ENCODE measurements at regions not wholly inside any gene's neighbourhood (a gene's known extent, or its start where the extent isn't known, plus 50 kb on each side); places are given as distances from the start of the nearest gene placed in this dataset.

DNA sequence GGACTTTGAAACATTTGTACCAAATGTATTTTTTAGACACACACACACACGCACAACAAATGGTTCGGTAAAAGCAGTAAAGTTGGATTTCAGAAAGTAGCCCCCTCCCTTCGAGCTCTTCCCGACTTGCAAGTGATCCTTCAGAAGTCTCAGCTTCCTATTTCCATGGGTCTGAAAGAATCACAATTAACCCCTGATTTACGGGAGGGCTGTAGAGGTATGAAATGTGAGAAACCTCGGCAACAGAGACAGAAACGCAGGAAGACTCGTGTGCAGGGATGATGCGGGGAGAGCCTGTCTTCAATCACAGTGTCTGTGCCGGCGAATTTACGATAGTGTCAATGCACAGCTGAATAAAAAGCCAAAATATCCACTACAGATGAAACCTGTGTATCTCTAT lies 60.7 kb upstream of the VRK1 start:
- TF ChIP-seq, protein P1, sequence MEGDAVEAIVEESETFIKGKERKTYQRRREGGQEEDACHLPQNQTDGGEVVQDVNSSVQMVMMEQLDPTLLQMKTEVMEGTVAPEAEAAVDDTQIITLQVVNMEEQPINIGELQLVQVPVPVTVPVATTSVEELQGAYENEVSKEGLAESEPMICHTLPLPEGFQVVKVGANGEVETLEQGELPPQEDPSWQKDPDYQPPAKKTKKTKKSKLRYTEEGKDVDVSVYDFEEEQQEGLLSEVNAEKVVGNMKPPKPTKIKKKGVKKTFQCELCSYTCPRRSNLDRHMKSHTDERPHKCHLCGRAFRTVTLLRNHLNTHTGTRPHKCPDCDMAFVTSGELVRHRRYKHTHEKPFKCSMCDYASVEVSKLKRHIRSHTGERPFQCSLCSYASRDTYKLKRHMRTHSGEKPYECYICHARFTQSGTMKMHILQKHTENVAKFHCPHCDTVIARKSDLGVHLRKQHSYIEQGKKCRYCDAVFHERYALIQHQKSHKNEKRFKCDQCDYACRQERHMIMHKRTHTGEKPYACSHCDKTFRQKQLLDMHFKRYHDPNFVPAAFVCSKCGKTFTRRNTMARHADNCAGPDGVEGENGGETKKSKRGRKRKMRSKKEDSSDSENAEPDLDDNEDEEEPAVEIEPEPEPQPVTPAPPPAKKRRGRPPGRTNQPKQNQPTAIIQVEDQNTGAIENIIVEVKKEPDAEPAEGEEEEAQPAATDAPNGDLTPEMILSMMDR (IDR thresholded peaks at IDR 0.05; ENCODE audit: insufficient read depth, low read length, poor library complexity, severe bottlenecking) = no peak
- TF ChIP-seq EZH2phosphoT487 (conservative IDR thresholded peaks at IDR 0.05; ENCODE audit: low read length) = no peak

Measured in SU-DHL-6 (cell line).